ENCODE measurements at regions not wholly inside any gene's neighbourhood (a gene's known extent, or its start where the extent isn't known, plus 50 kb on each side); places are given as distances from the start of the nearest gene placed in this dataset.

DNA sequence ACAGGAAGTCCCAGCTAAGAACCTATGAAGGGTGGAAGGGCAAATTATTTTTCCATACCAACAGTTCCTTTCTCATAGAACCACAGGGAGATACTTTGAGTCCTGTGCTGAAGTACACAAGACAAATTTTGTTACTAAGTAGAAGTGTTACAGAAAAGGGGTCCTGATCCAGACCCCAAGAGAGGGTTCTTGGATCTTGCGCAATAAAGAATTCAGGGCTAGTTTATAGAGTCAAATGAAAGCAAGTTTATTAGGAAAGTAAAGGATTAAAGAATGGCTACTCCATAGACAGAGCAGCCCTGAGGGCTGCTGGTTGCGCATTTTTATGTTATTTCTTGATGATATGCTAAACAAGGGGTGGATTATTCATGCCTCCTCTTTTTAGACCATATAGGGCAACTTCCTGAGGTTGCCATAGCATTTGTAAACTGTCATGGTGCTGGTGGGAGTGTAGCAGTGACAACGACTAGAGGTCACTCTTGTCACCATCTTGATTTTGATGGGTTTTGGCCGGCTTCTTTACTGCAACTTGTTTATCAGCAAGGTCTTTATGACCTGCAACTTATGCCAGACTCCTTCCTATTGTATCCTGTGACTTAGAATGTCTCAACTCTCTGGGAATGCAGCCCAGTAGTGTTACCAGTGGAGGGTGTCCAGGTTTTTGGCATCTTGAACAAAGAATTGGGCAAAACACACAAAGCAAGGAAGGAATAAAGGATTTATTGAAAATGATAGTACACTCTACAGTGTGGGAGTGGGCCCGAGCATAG, 409.4 kb downstream of the SH2D4B start:
- no peak for DNase-seq
- H3K27me3 ChIP-seq (ENCODE audit: low read depth), result no peaks in the 10 kb centered on the region
- no peak overlapping the region for H3K27ac ChIP-seq (replicated peaks)
- TF ChIP-seq, protein P1, sequence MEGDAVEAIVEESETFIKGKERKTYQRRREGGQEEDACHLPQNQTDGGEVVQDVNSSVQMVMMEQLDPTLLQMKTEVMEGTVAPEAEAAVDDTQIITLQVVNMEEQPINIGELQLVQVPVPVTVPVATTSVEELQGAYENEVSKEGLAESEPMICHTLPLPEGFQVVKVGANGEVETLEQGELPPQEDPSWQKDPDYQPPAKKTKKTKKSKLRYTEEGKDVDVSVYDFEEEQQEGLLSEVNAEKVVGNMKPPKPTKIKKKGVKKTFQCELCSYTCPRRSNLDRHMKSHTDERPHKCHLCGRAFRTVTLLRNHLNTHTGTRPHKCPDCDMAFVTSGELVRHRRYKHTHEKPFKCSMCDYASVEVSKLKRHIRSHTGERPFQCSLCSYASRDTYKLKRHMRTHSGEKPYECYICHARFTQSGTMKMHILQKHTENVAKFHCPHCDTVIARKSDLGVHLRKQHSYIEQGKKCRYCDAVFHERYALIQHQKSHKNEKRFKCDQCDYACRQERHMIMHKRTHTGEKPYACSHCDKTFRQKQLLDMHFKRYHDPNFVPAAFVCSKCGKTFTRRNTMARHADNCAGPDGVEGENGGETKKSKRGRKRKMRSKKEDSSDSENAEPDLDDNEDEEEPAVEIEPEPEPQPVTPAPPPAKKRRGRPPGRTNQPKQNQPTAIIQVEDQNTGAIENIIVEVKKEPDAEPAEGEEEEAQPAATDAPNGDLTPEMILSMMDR (IDR thresholded peaks at IDR 0.05; ENCODE audit: borderline replicate concordance), result no peak
- no peaks in the 10 kb centered on the region for H3K36me3 ChIP-seq
- intact Hi-C loops (cut with micrococcal nuclease), result no loop called here
- H3K9me3 ChIP-seq (replicated peaks), result no peaks in the 10 kb centered on the region
- H3K4me3 ChIP-seq, result no peak overlapping the region
- peaks cover 10% of the 10 kb centered on the region for H3K4me1 ChIP-seq

DNA sequence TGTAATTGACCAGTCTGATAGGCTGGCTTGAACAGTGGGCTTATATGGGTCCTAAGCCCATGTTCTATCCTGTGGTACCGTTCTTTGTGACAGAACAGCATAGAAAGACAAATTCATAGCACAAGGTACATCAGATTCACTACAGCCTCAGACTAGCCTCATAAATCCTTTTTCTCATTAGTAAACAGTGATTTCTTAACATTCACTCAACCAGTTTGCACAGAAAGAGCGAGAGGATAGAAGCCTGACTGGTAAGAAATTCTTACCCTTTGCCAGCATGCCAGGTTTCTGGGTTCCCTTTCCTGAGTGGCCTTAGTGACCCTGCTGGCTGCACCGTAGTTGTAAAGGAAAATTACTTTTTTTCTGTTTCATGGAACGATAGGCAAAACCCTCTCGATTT, 412.1 kb downstream of the SH2D4B start:
- H3K27me3 ChIP-seq (ENCODE audit: low read depth), result no peaks in the 10 kb centered on the region
- H3K9me3 ChIP-seq (replicated peaks), result no peaks in the 10 kb centered on the region
- peaks cover 10% of the 10 kb centered on the region for H3K4me1 ChIP-seq
- no peak overlapping the region for H3K27ac ChIP-seq (replicated peaks)
- H3K4me3 ChIP-seq, result no peak overlapping the region
- H3K36me3 ChIP-seq, result no peaks in the 10 kb centered on the region
- TF ChIP-seq, protein P1 (IDR thresholded peaks at IDR 0.05; ENCODE audit: borderline replicate concordance), result no peak
- no peak for DNase-seq
- intact Hi-C loops (cut with micrococcal nuclease), result no loop called here

DNA sequence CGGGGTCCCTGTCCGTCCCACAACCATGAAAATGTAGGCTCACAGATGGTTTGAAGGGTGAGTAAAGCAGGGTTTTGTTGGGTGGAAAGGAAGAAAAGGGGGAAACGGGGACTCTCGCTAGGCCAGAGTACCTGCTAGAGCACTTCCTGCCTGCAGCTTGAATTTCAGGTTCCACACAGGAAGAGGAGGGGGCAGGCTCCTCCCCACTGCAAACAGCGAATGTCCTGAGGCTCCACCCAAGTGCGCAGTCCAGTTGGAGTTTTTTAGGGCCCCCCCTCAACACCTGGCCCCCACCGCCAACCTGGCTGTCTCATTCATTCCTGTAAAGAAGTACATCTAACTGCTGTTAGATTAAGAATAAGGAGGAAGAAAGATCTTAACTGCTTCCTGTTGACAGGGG, 414.7 kb downstream of the SH2D4B start:
- no peak overlapping the region for H3K4me3 ChIP-seq
- TF ChIP-seq, protein P1 (IDR thresholded peaks at IDR 0.05; ENCODE audit: borderline replicate concordance), result no peak
- DNase-seq, result no peak
- no peaks in the 10 kb centered on the region for H3K36me3 ChIP-seq
- H3K4me1 ChIP-seq, result no peaks in the 10 kb centered on the region
- no peaks in the 10 kb centered on the region for H3K9me3 ChIP-seq (replicated peaks)
- no peaks in the 10 kb centered on the region for H3K27me3 ChIP-seq (ENCODE audit: low read depth)
- H3K27ac ChIP-seq (replicated peaks), result no peak overlapping the region
- intact Hi-C loops (cut with micrococcal nuclease), result no loop called here

DNA sequence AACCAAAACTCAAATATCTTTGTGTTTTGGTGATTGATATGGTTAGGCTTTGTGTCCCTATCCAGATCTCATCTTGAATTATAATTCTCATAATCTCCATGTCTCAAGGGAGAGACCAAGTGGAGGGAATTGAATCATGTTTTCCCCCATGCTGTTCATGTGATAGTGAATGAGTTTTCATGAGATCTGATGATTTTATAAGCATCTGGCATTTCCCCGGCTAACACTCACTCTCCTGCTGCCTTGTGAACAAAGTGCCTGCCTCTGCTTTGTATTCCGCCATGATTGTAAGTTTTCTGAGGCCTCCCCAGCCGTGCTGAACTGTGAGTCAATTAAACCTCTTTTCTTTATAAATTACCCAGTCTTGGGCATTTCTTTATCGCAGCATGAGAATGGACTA, 419.5 kb downstream of the SH2D4B start:
- H3K9me3 ChIP-seq (replicated peaks), result no peaks in the 10 kb centered on the region
- intact Hi-C loops (cut with micrococcal nuclease), result no loop called here
- no peak overlapping the region for H3K27ac ChIP-seq (replicated peaks)
- H3K27me3 ChIP-seq (ENCODE audit: low read depth), result no peaks in the 10 kb centered on the region
- TF ChIP-seq, protein P1 (IDR thresholded peaks at IDR 0.05; ENCODE audit: borderline replicate concordance), result no peak
- no peaks in the 10 kb centered on the region for H3K36me3 ChIP-seq
- H3K4me1 ChIP-seq, result no peaks in the 10 kb centered on the region
- no peak for DNase-seq
- H3K4me3 ChIP-seq, result no peak overlapping the region

DNA sequence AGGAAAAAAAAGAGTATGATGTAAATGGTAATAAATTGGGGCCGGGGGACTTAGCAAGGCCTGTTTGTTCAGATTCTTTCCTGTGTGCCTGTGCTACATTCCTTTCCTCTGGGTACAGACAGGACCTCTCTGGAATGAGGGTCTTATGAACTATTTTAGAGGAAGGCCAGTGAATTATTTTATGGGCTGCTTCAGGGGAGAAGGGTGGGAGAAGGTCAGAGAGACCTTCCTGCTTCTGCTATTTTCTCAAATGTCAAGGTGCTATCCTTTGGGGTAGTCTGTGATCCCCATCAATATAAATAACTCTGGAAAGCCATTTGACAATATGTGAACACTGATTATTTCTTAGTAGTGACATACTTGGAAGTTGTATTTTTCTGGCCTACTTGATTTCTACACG, 426.5 kb downstream of the SH2D4B start:
- H3K36me3 ChIP-seq, result no peaks in the 10 kb centered on the region
- H3K27me3 ChIP-seq (ENCODE audit: low read depth), result no peaks in the 10 kb centered on the region
- TF ChIP-seq, protein P1 (IDR thresholded peaks at IDR 0.05; ENCODE audit: borderline replicate concordance), result no peak
- H3K27ac ChIP-seq (replicated peaks), result no peak overlapping the region
- DNase-seq, result no peak
- intact Hi-C loops (cut with micrococcal nuclease), result no loop called here
- H3K4me1 ChIP-seq, result no peaks in the 10 kb centered on the region
- H3K4me3 ChIP-seq, result no peak overlapping the region
- no peaks in the 10 kb centered on the region for H3K9me3 ChIP-seq (replicated peaks)
